Sigmoid colon (tissue), 3 donors: ENCODE measurements at regions not wholly inside any gene's neighbourhood (a gene's known extent, or its start where the extent isn't known, plus 50 kb on each side); places are given as distances from the start of the nearest gene placed in this dataset.

ENCODE experiments used
- POLR2A ChIP-seq, 2 donors: fragments of 450-650 bp; IDR thresholded peaks; one replicate each; pipeline ENCODE4 v1.6.1; 2016; ENCODE audit warnings: antibody characterized with exemption in 2 of 2, mild to moderate bottlenecking in 2 of 2, moderate library complexity in 2 of 2
- TF ChIP-seq, protein P1 (sequence below), 4 experiments: fragments of 450-650 bp in 3 of 4; fragments of 200-600 bp in 1 of 4; IDR thresholded peaks; one replicate each; pipeline ENCODE4 v1.5.1; 2016 to 2019; ENCODE audit warnings: antibody characterized with exemption in 4 of 4, mild to moderate bottlenecking in 3 of 4, moderate library complexity in 2 of 4

DNA sequence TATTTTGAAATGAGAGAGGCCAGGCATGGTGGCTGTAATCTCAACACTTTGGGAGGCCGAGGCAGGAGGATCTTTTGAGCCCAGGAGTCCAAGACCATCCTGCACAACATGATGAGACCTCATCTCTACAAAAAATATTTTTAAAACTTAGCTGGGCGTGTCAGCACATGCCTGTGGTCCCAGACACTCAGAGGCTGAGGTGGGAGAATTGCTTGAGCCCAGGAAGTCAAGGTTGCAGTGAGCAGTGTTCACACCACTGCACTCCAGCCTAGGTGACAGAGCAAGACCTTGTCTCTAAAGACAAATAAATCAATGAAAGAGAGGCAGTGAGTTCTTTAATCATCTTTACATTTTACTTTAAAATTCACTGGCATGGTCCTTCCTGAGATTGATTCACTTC lies 124.5 kb downstream of the DUSP6 start:
- TF ChIP-seq POLR2A (IDR thresholded peaks at IDR 0.05): no peak
- TF ChIP-seq, protein P1, sequence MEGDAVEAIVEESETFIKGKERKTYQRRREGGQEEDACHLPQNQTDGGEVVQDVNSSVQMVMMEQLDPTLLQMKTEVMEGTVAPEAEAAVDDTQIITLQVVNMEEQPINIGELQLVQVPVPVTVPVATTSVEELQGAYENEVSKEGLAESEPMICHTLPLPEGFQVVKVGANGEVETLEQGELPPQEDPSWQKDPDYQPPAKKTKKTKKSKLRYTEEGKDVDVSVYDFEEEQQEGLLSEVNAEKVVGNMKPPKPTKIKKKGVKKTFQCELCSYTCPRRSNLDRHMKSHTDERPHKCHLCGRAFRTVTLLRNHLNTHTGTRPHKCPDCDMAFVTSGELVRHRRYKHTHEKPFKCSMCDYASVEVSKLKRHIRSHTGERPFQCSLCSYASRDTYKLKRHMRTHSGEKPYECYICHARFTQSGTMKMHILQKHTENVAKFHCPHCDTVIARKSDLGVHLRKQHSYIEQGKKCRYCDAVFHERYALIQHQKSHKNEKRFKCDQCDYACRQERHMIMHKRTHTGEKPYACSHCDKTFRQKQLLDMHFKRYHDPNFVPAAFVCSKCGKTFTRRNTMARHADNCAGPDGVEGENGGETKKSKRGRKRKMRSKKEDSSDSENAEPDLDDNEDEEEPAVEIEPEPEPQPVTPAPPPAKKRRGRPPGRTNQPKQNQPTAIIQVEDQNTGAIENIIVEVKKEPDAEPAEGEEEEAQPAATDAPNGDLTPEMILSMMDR (IDR thresholded peaks at IDR 0.05): no peak
